GM10266 (cell line): ENCODE measurements at regions not wholly inside any gene's neighbourhood (a gene's known extent, or its start where the extent isn't known, plus 50 kb on each side); places are given as distances from the start of the nearest gene placed in this dataset.

Source experiments
- DNase-seq: peaks from one replicate; pipeline ENCODE4 v3.0.0; 2012; ENCODE audit errors: extremely low spot score
- CTCF ChIP-seq: IDR thresholded peaks from 2 replicates; pipeline ENCODE4 v1.5.1; 2012; ENCODE audit warnings: mild to moderate bottlenecking, low read depth; ENCODE audit not compliant: control insufficient read depth, insufficient read depth; ENCODE audit errors: missing control alignments

GRCh38 chr4:181564625-181565024, 678.6 kb upstream of the TENM3 start:
- DNase-seq = no peak
- TF ChIP-seq CTCF = no peak

GRCh38 chr4:181566490-181566889, 676.7 kb upstream of the TENM3 start:
- no peak for TF ChIP-seq CTCF
- DNase-seq = no peak

GRCh38 chr4:181569553-181569952, 673.6 kb upstream of the TENM3 start:
- TF ChIP-seq CTCF = peak; percentile 9
- peak; percentile 22 for DNase-seq

GRCh38 chr4:181578911-181579310, 664.3 kb upstream of the TENM3 start:
- no peak for TF ChIP-seq CTCF
- DNase-seq = no peak

- DNase-seq = no peak
- TF ChIP-seq CTCF = no peak
Measured at GRCh38 chr4:181579486-181579885, 663.7 kb upstream of the TENM3 start.

- no peak for TF ChIP-seq CTCF
- DNase-seq = no peak
Measured at GRCh38 chr4:181581983-181582382, 661.2 kb upstream of the TENM3 start.

GRCh38 chr4:181582595-181582994, 660.6 kb upstream of the TENM3 start:
- no peak for TF ChIP-seq CTCF

More at GRCh38 chr4:181582595-181582994, 660.6 kb upstream of the TENM3 start:
- DNase-seq = no peak
